Sigmoid colon (tissue), 6 donors: ENCODE measurements at regions not wholly inside any gene's neighbourhood (a gene's known extent, or its start where the extent isn't known, plus 50 kb on each side); places are given as distances from the start of the nearest gene placed in this dataset.
"Not testable (repeated sequence)": the region's sequence is repeated elsewhere in the genome, so short reads cannot be mapped to it uniquely, and the experiment has no call there.

Experiments
- DNase-seq: peaks from one replicate; pipeline ENCODE4 v3.0.0-alpha.2; 2019
- H3K27ac ChIP-seq, 4 donors: fragments of 200-600 bp; sonication (generic); one replicate each; pipeline ENCODE4 v1.5.1; 2016 to 2019; ENCODE audit warnings: mild to moderate bottlenecking in 1 of 4
- H3K27me3 ChIP-seq, 3 donors: fragments of 200-600 bp; sonication (generic); one replicate each; pipeline ENCODE4 v1.5.1; 2019; ENCODE audit warnings: mild to moderate bottlenecking in 1 of 3
- H3K36me3 ChIP-seq, 4 donors: fragments of 200-600 bp; sonication (generic); one replicate each; pipeline ENCODE4 v1.5.1; 2016 to 2019
- H3K4me1 ChIP-seq, 4 donors: fragments of 200-600 bp; sonication (generic); one replicate each; pipeline ENCODE4 v1.5.1; 2017 to 2019
- H3K4me3 ChIP-seq, 4 donors: fragments of 200-600 bp; sonication (generic); one replicate each; pipeline ENCODE4 v1.5.1; 2017 to 2019; ENCODE audit warnings: mild to moderate bottlenecking in 2 of 4, moderate library complexity in 1 of 4
- H3K9me3 ChIP-seq, 4 donors: fragments of 200-600 bp in 3 of 4; sonication (generic) in 3 of 4; one replicate each; pipeline versions ENCODE4 v1.5.1 to v1.6.1; 2013 to 2019
- CTCF ChIP-seq, 4 experiments: fragments of 450-650 bp in 3 of 4; fragments of 200-600 bp in 1 of 4; IDR thresholded peaks; one replicate each; pipeline ENCODE4 v1.5.1; 2016 to 2019; ENCODE audit warnings: antibody characterized with exemption in 4 of 4, mild to moderate bottlenecking in 3 of 4, moderate library complexity in 2 of 4
- EP300 ChIP-seq, 4 donors: sonication (generic); formaldehyde crosslinking; IDR thresholded peaks; one replicate each; pipeline ENCODE4 v1.6.1; 2017; ENCODE audit warnings: antibody characterized with exemption in 4 of 4
- POLR2A ChIP-seq, 2 donors: fragments of 450-650 bp; IDR thresholded peaks; one replicate each; pipeline ENCODE4 v1.6.1; 2016; ENCODE audit warnings: antibody characterized with exemption in 2 of 2, mild to moderate bottlenecking in 2 of 2, moderate library complexity in 2 of 2
- POLR2AphosphoS5 ChIP-seq, 4 donors: sonication (generic); formaldehyde crosslinking; IDR thresholded peaks; one replicate each; pipeline ENCODE4 v1.6.1; 2017; ENCODE audit warnings: antibody characterized with exemption in 4 of 4
- WGBS, 2 donors: extraction: QIAGEN DNeasy Blood & Tissue Kit; methylation state at CpG; one replicate each; pipeline ENCODE4 v1.1.7; 2013; 5-methylcytosine and 5-hydroxymethylcytosine counted together
- intact Hi-C: fragments of 100-400 bp; cut with DNase I; formaldehyde crosslinking; loops from one replicate; pipeline ENCODE4 v1.15.1; 2023
- donor health status: healthy with polysubstance abuse.
- donor health status: healthy.

- Histone ChIP-seq H3K36me3 (no peaks in the 10 kb centered on the region), H3K4me3 (no peak overlapping the region), H3K4me1 (no peaks in the 10 kb centered on the region), H3K9me3 (no peaks in the 10 kb centered on the region), H3K27ac (no peak overlapping the region), H3K27me3 (no peaks in the 10 kb centered on the region)
- DNase-seq: no peak
- 84 to 87% methylated on average over 3 of the region's 3 CpGs for WGBS, 2 donors
- TF ChIP-seq CTCF (IDR thresholded peaks at IDR 0.05) (no peak), POLR2AphosphoS5 (IDR thresholded peaks at IDR 0.05) (no peak), POLR2A (IDR thresholded peaks at IDR 0.05) (no peak), EP300 (IDR thresholded peaks at IDR 0.05) (no peak)
- intact Hi-C loops: no loop called here
Measured at GRCh38 chr2:187693923-187694322, 139.7 kb upstream of the TFPI start.

- H3K27ac ChIP-seq, H3K27me3 ChIP-seq, H3K36me3 ChIP-seq, H3K4me1 ChIP-seq, intact Hi-C loops, H3K9me3 ChIP-seq, H3K4me3 ChIP-seq, DNase-seq: not testable (repeated sequence)
- WGBS, 2 donors: 82 to 84% methylated on average over 7 of the region's 7 CpGs
Measured at GRCh38 chr2:187696644-187697043, 142.4 kb upstream of the TFPI start.

- WGBS, 2 donors: 79 to 88% methylated on average over 2 of the region's 2 CpGs
Measured at GRCh38 chr2:187698374-187699110, 144.3 kb upstream of the TFPI start.

GRCh38 chr2:187702157-187702556, 147.9 kb upstream of the TFPI start:
- intact Hi-C loops: no loop called here
- Histone ChIP-seq H3K4me1 (no peaks in the 10 kb centered on the region), H3K9me3 (no peaks in the 10 kb centered on the region), H3K4me3 (no peak overlapping the region), H3K36me3 (no peaks in the 10 kb centered on the region), H3K27me3 (no peaks in the 10 kb centered on the region), H3K27ac (no peak overlapping the region)
- TF ChIP-seq POLR2A (IDR thresholded peaks at IDR 0.05) (no peak), EP300 (IDR thresholded peaks at IDR 0.05) (no peak), CTCF (IDR thresholded peaks at IDR 0.05) (no peak), POLR2AphosphoS5 (IDR thresholded peaks at IDR 0.05) (no peak)
- no peak for DNase-seq
- 58% methylated on average over 1 of the region's 1 CpG for WGBS, 2 donors

More at GRCh38 chr2:187698374-187699110, 144.3 kb upstream of the TFPI start:
- Histone ChIP-seq H3K4me3 (no peak overlapping the region), H3K27ac (no peak overlapping the region), H3K4me1 (no peaks in the 10 kb centered on the region), H3K27me3 (no peaks in the 10 kb centered on the region), H3K9me3 (no peaks in the 10 kb centered on the region), H3K36me3 (no peaks in the 10 kb centered on the region)
- no peak for DNase-seq
- intact Hi-C loops: no loop called here
- no peak for TF ChIP-seq POLR2AphosphoS5 (IDR thresholded peaks at IDR 0.05)
- no peak for TF ChIP-seq CTCF (IDR thresholded peaks at IDR 0.05)
- no peak for TF ChIP-seq POLR2A (IDR thresholded peaks at IDR 0.05)
- TF ChIP-seq EP300 (IDR thresholded peaks at IDR 0.05): no peak

- Histone ChIP-seq H3K27me3 (no peaks in the 10 kb centered on the region), H3K4me3 (no peak overlapping the region), H3K36me3 (no peaks in the 10 kb centered on the region), H3K4me1 (no peaks in the 10 kb centered on the region), H3K27ac (no peak overlapping the region), H3K9me3 (no peaks in the 10 kb centered on the region)
- intact Hi-C loops: no loop called here
- 83 to 88% methylated on average over 1 of the region's 1 CpG for WGBS, 2 donors
- DNase-seq: no peak
- no peak for TF ChIP-seq POLR2A (IDR thresholded peaks at IDR 0.05)
- no peak for TF ChIP-seq CTCF (IDR thresholded peaks at IDR 0.05)
- no peak for TF ChIP-seq POLR2AphosphoS5 (IDR thresholded peaks at IDR 0.05)
- TF ChIP-seq EP300 (IDR thresholded peaks at IDR 0.05): no peak
Measured at GRCh38 chr2:187708272-187708671, 154.0 kb upstream of the TFPI start.
